ELF-1 (cell line): ENCODE measurements at regions not wholly inside any gene's neighbourhood (a gene's known extent, or its start where the extent isn't known, plus 50 kb on each side); places are given as distances from the start of the nearest gene placed in this dataset.
"Not testable (repeated sequence)": the region's sequence is repeated elsewhere in the genome, so short reads cannot be mapped to it uniquely, and the experiment has no call there.

ENCODE experiments used
- DNase-seq: peaks from one replicate; pipeline ENCODE4 v3.0.0-alpha.2; 2016; ENCODE audit warnings: low read depth, low spot score

GRCh38 chr5:143634689-143635088 is 177.3 kb upstream of the HMHB1 start:
- no peak for DNase-seq

DNA sequence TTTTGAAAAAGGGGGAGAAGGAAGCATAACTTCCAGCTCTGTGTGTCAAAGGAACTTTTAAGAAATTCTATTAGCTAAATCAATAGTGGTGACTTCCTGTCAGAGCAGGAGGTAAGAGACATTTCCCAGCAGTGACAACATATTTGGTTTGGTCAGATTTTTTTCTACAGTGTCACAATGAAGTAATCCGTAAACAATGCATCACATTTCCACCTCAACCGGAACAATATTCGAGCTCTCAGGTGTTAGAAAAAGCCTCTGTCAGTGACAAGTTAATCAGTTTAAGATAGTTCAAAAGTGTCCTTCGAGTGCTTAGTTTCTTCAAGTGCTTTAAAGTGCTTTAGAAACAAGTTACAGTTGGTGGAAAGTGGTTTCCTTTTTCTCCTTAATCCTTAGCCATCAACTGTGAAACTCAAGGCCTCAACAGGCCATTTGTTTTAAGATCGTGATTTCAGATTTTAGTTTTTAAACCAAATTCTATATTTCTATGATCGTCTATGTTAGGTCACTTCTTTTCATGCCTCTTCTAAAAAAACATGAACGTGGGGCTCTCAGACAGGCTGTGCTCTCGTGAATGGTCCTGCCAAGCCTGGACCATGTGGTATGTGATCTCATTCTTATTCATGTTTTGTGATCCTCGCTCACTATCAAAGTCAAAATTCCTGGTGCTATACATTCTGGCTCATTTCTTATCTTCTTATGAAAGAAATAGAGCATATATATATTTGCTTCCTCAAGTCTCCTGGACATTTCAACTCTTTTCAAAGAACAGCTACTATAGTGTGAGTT is 181.9 kb upstream of the HMHB1 start:
- DNase-seq, result no peak

GRCh38 chr5:143625048-143625447 is 186.9 kb upstream of the HMHB1 start:
- DNase-seq, result not testable (repeated sequence)

DNA sequence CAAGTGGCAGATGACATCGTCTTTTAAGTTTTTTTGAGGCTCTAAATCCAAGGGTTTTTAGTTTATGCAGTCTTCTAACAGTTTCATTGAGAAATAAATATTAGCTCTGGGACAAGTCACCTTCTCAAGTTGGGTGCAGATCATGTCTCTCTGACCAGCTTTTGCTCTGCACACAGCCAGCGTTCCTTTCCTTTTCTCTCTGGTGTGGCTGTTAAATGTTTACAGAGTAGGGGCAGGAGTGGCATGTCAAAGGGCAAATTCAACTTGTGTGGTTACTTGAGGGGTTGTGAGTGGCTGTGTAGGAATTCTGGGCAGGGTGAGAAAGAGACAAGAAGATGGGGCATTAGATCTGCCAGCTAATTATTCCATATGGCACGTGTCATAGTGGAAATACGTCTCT is 187.5 kb upstream of the HMHB1 start:
- DNase-seq, result no peak

DNA sequence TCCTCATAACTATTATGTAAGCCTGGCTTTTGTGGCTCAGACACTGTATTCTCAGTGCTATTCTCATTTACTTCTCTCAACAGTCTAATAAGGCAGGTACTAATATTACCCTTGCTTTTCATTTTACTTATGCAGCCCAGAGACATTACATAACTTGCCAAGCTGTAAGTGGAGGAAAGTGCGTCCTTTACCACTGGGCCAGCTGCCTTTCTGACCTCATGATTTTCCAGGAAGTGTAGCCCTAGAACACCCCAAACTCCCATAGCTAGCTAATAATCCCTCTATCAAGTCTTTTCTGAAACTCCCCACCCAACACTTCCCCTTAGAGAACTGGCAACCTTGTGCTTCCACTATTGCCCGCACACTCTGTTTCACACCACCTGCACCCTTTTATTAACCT is 192.9 kb upstream of the HMHB1 start:
- DNase-seq, result no peak

- DNase-seq, result no peak
Observed at GRCh38 chr5:143618141-143618540, 193.8 kb upstream of the HMHB1 start.

- no peak for DNase-seq
Observed at GRCh38 chr5:143614831-143615230, 197.1 kb upstream of the HMHB1 start.

DNA sequence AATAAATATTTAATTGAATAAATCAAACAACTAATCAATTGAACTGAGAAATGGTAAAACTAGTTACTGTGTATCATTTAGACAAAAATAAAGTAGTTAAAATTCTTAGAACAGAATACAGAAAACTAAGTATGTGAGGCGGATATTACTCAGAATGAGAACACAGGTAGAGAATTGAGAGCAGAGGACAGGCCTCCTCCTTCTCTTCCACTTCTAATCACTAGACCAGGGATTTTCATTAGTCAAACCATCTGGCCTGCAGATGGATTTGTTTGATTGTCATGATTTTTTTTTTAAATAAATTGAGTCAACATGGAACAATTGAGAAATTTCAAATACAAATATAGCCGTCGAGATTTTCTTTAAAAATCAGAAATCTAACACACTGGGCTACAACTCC is 198.6 kb upstream of the HMHB1 start:
- DNase-seq, result no peak

GRCh38 chr5:143610946-143611345 is 201.0 kb upstream of the HMHB1 start:
- no peak for DNase-seq

DNA sequence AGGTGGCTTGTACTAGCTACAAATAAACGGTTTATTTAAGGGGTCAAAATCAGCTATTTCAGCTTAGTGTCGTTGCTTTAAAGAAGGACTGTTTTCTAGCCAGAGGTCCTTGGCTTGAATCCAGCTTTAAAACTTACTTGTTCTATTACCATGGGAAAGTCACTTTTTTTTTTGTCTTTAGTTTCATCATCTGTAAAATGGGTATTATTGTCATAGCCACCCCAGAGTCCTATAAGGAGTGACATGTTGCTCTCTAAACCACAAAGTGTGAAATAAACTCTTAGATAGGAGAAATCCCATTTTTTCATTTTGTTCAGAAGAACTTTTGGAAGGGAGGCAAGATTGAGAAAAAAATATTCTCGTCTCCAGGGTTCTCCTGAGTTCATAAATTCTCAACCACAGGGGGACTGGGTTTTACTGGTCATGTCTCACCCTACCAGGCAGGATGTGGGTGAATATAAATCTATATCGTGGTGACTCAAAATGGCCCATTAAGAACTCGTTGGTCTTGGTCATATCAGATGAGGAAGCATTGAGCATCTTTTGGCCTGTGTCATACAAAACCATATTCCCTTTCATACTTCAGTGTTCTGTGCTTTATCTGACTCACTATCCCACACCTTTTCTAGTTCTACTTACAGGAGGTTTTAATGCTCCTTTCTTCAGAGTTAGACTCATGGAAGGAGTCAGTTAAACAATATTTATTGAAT is 202.7 kb upstream of the NR3C1 start:
- no peak for DNase-seq

DNA sequence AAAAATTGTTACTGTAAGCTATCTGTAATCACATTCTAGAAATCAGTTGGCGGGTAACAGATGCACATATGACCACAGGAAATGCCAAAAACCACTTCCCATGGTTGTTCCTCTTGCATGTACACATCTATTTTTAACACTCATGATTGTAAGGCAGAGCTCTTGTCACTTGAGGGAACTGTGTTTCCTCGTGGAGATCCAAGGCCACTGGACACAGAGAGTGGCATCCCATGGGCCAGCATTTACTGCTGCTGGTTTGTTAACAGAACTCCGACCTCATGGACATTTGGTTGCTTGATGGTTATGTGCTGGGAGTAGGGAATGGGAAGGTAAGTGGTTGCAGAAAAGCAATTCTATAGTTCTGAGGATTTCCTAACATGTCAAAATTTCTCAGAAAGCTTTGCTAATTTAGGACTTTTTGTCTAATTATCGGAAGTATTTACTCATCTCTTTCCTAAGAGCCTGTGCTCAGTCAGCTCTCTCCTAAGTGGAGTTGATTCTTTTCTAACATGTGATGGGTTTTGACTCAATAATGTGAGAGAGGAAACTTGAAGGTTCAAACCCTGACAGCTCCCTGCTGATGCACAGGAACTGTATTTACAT is 202.0 kb upstream of the NR3C1 start:
- no peak for DNase-seq

- DNase-seq, result no peak
Observed at GRCh38 chr5:143601917-143602333, 198.4 kb upstream of the NR3C1 start.

GRCh38 chr5:143601357-143601756 is 197.9 kb upstream of the NR3C1 start:
- no peak for DNase-seq

DNA sequence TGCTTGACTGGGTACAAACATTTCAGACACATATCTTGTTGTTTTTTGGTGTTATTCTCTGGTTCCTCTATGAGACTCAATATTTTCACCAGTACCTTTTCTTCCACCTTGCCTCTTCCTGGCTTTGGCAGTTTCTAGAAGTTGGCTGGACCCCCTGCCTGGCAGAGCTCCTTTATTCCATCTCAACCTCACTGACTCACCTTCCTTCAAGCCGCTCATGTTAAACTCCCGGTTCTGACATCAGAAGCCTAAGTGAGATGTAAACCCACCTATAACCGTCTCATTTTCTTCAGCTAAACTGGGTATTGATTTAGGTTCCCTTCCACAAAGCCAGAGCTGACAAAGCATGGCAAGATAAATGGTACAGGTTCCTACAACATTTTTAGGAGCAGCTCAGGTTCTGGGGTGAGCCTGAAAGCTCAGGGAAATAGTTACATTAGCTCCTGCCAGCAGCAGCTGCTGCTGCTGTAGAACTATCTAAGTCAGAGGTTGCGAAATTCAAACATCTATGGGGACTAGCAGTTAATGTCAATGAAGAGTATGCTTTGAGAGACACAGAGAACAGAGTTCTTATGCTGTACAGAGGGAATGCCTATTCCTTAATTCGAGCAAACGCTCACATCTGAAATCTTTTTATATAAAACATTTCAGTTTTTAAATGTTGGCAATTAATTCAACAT is 197.1 kb upstream of the NR3C1 start:
- no peak for DNase-seq

DNA sequence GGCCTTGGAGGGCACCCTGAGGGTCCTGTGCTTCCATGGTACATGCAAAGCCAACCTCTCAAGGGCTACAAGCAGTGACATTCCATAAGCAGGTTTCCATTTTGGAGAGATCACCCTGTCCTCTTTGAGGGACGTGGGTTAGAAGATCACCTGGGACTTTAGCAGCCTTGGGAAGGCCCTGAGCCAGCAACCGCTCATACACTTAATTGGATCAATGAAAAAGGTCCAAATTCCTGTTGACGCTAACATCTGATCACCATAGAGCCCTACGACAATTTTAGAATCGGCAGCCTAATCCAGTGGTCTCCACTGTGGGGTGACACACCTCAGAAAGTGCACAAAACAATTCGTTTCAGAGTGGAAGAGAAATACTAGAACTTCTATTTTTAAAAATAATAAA is 196.0 kb upstream of the NR3C1 start:
- DNase-seq, result no peak

DNA sequence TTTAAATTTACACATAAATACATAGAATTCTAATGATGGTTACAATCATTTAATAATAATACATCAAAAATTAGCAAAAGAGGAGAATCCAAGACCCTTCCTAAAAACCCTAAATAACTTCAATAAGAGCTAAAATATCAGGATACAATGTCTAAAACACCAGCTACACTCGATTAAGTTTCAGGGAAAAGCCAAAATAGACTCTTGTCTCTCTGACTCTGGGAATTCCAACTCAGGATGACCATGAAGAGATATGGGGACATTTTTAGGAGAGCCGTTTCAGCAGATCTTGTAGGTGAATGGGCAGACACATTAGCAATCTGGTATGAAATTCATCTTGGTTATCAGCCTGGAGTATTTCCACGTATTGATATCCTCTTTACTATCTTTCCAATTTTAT is 193.3 kb upstream of the NR3C1 start:
- no peak for DNase-seq

GRCh38 chr5:143594902-143595818 is 191.7 kb upstream of the NR3C1 start:
- no peak for DNase-seq

GRCh38 chr5:143593723-143594122 is 190.2 kb upstream of the NR3C1 start:
- no peak for DNase-seq

GRCh38 chr5:143592648-143593047 is 189.2 kb upstream of the NR3C1 start:
- DNase-seq, result no peak

DNA sequence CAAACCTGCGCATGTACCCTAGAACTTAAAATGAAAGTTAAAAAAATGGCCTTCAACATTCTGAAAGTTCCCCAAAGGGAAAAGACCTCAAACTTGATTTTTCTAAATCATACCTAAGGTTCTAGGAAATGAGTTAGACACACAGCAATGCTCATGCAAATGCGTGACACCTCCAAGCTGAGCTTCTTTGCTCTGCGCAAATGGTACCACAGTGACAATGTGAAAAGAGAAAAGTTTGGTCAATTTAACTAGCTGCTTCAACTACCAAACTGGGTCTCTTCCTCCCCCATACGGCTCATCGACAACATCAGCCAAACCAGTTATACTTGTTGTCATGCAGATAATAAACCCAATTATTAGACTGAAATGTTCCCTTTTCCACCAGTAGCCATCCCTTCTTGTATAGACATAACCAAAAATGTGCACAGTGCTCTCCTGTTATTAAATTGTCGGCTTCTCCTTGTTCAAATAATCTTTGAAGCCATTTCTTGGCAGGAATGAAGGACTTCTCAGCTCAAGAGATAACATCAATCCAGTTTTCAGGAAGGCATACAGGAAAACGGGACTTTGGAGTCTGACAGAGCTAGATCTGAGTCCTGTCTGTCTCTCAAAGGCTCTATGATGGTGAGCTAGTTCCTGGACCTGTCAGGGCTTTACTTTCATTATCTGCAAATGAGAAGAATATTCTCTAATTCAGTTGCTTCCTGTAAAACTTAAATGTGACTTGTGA is 185.6 kb upstream of the NR3C1 start:
- no peak for DNase-seq
